HEK293 (cell line): ENCODE measurements at regions not wholly inside any gene's neighbourhood (a gene's known extent, or its start where the extent isn't known, plus 50 kb on each side); places are given as distances from the start of the nearest gene placed in this dataset.

Experiments used
- CTCF ChIA-PET: fragments of 350-600 bp; formaldehyde crosslinking; extraction: SDS; loops from one replicate; lab custom pipeline; 2021; ENCODE audit warnings: antibody characterized with exemption; lab: Yijun Ruan, JAX
- POLR2A ChIA-PET: fragments of 300-600 bp; formaldehyde crosslinking; extraction: SDS; loops from one replicate; lab custom pipeline; 2020; ENCODE audit warnings: antibody characterized with exemption, inconsistent platforms; lab: Yijun Ruan, JAX
- H3K27ac ChIP-seq: fragments of 200-500 bp; sonication (Bioruptor generic); 2 replicates; pipeline ENCODE4 v1.5.1; 2014; ENCODE audit warnings: low read depth, low read length, control low read depth, inconsistent platforms; ENCODE audit errors: extremely low read depth
- H3K36me3 ChIP-seq, 2 experiments: fragments of 200-500 bp in 1 of 2; sonication (Bioruptor generic) in 1 of 2; 1 replicate in 1 of 2; 2 replicates in 1 of 2; pipeline ENCODE4 v1.5.1; 2014 to 2017; ENCODE audit warnings: inconsistent platforms in 2 of 2, low read length in 2 of 2; ENCODE audit not compliant: control insufficient read depth in 2 of 2, insufficient read depth in 1 of 2
- H3K4me1 ChIP-seq: fragments of 200-500 bp; sonication (Bioruptor generic); 2 replicates; pipeline ENCODE4 v1.5.1; 2014; ENCODE audit warnings: mild to moderate bottlenecking, low read length, inconsistent platforms; ENCODE audit not compliant: control insufficient read depth, insufficient read depth
- H3K4me3 ChIP-seq: 2 replicates; pipeline ENCODE4 v1.5.1; 2011; ENCODE audit warnings: low read depth, mild to moderate bottlenecking, control low read depth, low read length, moderate library complexity
- H3K9me3 ChIP-seq: fragments of 200-500 bp; sonication (Bioruptor generic); 2 replicates; pipeline ENCODE4 v1.5.1; 2014; ENCODE audit warnings: low read depth, low read length, inconsistent platforms; ENCODE audit not compliant: control insufficient read depth, insufficient read depth
- BCL11A ChIP-seq: fragments of 450-650 bp; formaldehyde crosslinking; IDR thresholded peaks from 2 replicates; pipeline ENCODE4 v1.5.1; 2016; ENCODE audit warnings: low read depth, missing biosample characterization, missing genetic modification characterization
- IKZF3 ChIP-seq: fragments of 450-650 bp; IDR thresholded peaks from 2 replicates; pipeline ENCODE4 v1.5.0; 2018; ENCODE audit warnings: missing biosample characterization, mild to moderate bottlenecking, missing genetic modification characterization, moderate library complexity
- PRDM1 ChIP-seq: fragments of 450-650 bp; formaldehyde crosslinking; IDR thresholded peaks from 2 replicates; pipeline ENCODE4; 2016; ENCODE audit warnings: missing biosample characterization, missing genetic modification characterization
- SETDB1 ChIP-seq: IDR thresholded peaks from one replicate; pipeline ENCODE4 v1.6.1; 2017; ENCODE audit warnings: mild to moderate bottlenecking, low read length, moderate library complexity, mixed read lengths; ENCODE audit not compliant: insufficient read length
- SP2 ChIP-seq: fragments of 450-650 bp; formaldehyde crosslinking; IDR thresholded peaks from 2 replicates; pipeline ENCODE4 v1.5.1; 2016; ENCODE audit warnings: missing biosample characterization, missing genetic modification characterization
- YY1 ChIP-seq: fragments of 450-650 bp; formaldehyde crosslinking; IDR thresholded peaks from 2 replicates; pipeline ENCODE4 v1.5.1; 2018; ENCODE audit warnings: missing biosample characterization, missing genetic modification characterization
- YY2 ChIP-seq: fragments of 450-650 bp; formaldehyde crosslinking; IDR thresholded peaks from 2 replicates; pipeline ENCODE4 v1.5.1; 2016; ENCODE audit warnings: missing biosample characterization, missing genetic modification characterization
- ZBTB20 ChIP-seq: fragments of 450-650 bp; formaldehyde crosslinking; IDR thresholded peaks from 2 replicates; pipeline ENCODE4 v1.5.1; 2016; ENCODE audit warnings: missing biosample characterization, missing genetic modification characterization
- ZBTB8A ChIP-seq: fragments of 450-650 bp; formaldehyde crosslinking; IDR thresholded peaks from 2 replicates; pipeline ENCODE4 v1.5.1; 2016; ENCODE audit warnings: missing biosample characterization, missing genetic modification characterization
- ZFP3 ChIP-seq: fragments of 450-650 bp; formaldehyde crosslinking; IDR thresholded peaks from 2 replicates; pipeline ENCODE4 v1.5.1; 2016; ENCODE audit warnings: low read depth, missing biosample characterization, missing genetic modification characterization
- ZFP41 ChIP-seq: fragments of 450-650 bp; formaldehyde crosslinking; IDR thresholded peaks from 2 replicates; pipeline ENCODE4 v1.5.1; 2016; ENCODE audit warnings: missing biosample characterization, missing genetic modification characterization, borderline replicate concordance
- ZNF140 ChIP-seq: fragments of 450-650 bp; formaldehyde crosslinking; IDR thresholded peaks from 2 replicates; pipeline ENCODE4 v1.5.1; 2016; ENCODE audit warnings: missing biosample characterization, missing genetic modification characterization
- ZNF23 ChIP-seq: fragments of 450-650 bp; formaldehyde crosslinking; IDR thresholded peaks from 2 replicates; pipeline ENCODE4 v1.5.1; 2016; ENCODE audit warnings: missing biosample characterization, missing genetic modification characterization, borderline replicate concordance
- ZNF24 ChIP-seq: fragments of 450-650 bp; formaldehyde crosslinking; IDR thresholded peaks from 2 replicates; pipeline ENCODE4 v1.5.1; 2016; ENCODE audit warnings: missing biosample characterization, missing genetic modification characterization
- ZNF354C ChIP-seq: fragments of 450-650 bp; formaldehyde crosslinking; IDR thresholded peaks from 2 replicates; pipeline ENCODE4 v1.5.1; 2016; ENCODE audit warnings: missing biosample characterization, missing genetic modification characterization, low read depth, borderline replicate concordance
- ZNF391 ChIP-seq: fragments of 450-650 bp; formaldehyde crosslinking; IDR thresholded peaks from 2 replicates; pipeline ENCODE4 v1.5.1; 2016; ENCODE audit warnings: low read depth, missing biosample characterization, missing genetic modification characterization, borderline replicate concordance
- ZNF423 ChIP-seq: fragments of 450-650 bp; formaldehyde crosslinking; IDR thresholded peaks from 2 replicates; pipeline ENCODE4 v1.5.1; 2016; ENCODE audit warnings: missing biosample characterization, missing genetic modification characterization
- ZNF521 ChIP-seq: fragments of 450-650 bp; formaldehyde crosslinking; IDR thresholded peaks from 2 replicates; pipeline ENCODE4 v1.5.1; 2017; ENCODE audit warnings: missing biosample characterization, mild to moderate bottlenecking, missing genetic modification characterization
- ZNF571 ChIP-seq: fragments of 450-650 bp; formaldehyde crosslinking; IDR thresholded peaks from 2 replicates; pipeline ENCODE4 v1.5.0; 2017; ENCODE audit warnings: missing biosample characterization, missing genetic modification characterization
- ZNF654 ChIP-seq: fragments of 450-650 bp; formaldehyde crosslinking; IDR thresholded peaks from 2 replicates; pipeline ENCODE4 v1.5.1; 2016; ENCODE audit warnings: low read depth, missing biosample characterization, missing genetic modification characterization
- ZNF776 ChIP-seq: fragments of 450-650 bp; formaldehyde crosslinking; IDR thresholded peaks from 2 replicates; pipeline ENCODE4 v1.5.0; 2017; ENCODE audit warnings: missing biosample characterization, missing genetic modification characterization, borderline replicate concordance
- TF ChIP-seq, protein P1 (sequence below): fragments of 450-650 bp; formaldehyde crosslinking; IDR thresholded peaks from 2 replicates; pipeline ENCODE4 v1.5.1; 2016; ENCODE audit warnings: missing biosample characterization, missing genetic modification characterization
- TF ChIP-seq, protein P2 (sequence below): fragments of 450-650 bp; formaldehyde crosslinking; IDR thresholded peaks from 2 replicates; pipeline ENCODE4 v1.5.1; 2016; ENCODE audit warnings: missing biosample characterization, missing genetic modification characterization

DNA sequence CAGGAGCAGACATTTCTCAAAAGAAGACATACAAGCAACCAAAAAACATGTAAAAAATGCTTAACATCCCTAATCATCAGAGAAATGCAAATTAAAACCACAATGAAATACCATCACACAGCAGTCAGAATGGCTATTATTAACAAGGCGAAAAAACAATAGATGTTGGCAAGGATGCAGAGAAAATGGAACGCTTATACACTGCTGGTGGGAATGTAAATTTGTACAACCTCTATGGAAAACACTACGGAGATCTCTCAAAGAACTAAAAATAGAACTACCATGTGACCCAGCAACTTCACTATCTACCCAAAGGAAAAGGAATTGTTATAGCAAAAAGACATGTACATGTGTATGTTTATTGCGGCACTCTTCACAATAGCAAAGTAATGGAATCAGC is 71.5 kb downstream of the PPP4R3C start:
- ChIA-PET POLR2A (no interaction called here), CTCF (interaction anchor here (0.6 kb wide), 1 partner anchor 45 kb away, joined by 3 read pairs; no protein-coding TSS in a partner anchor)
- Histone ChIP-seq H3K27ac (no peak overlapping the region), H3K4me3 (no peak overlapping the region), H3K36me3 (no peaks in the 10 kb centered on the region), H3K9me3 (no peaks in the 10 kb centered on the region), H3K4me1 (no peaks in the 10 kb centered on the region)
- no peak for TF ChIP-seq ZFP41 (tag by site-specific recombination)

DNA sequence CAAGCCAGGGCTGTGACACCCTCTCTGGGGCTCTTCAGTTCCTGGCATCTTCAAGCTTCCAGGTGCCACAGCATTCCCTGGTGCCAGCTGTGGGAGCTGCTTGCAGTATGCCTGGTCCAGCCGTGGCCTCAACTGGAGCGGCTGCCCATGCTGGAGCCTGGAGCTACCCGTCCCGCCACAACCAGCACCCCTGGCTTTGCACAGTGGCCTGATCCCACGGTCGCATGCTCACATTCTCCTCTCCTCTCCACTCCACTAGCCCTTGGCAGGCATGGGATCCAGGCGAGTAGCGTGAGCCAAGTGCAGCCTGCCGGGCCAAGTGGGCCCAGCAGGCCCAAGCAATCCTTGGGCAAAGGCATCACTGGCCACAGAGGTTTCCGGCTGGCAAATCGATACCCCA is 81.7 kb downstream of the PPP4R3C start:
- no peaks in the 10 kb centered on the region for H3K4me1 ChIP-seq
- no peaks in the 10 kb centered on the region for H3K36me3 ChIP-seq
- H3K27ac ChIP-seq = no peak overlapping the region
- TF ChIP-seq SETDB1 (no peak), ZNF23 (tag by site-specific recombination) (no peak), YY1 (no peak), ZNF571 (tag by site-specific recombination) (no peak), ZNF776 (tag by site-specific recombination) (no peak), ZBTB20 (tag by site-specific recombination) (no peak), SP2 (tag by site-specific recombination) (no peak), ZNF654 (tag by site-specific recombination) (no peak), ZNF140 (tag by site-specific recombination) (no peak), ZNF423 (tag by site-specific recombination) (no peak), BCL11A (tag by site-specific recombination) (no peak), ZNF391 (tag by site-specific recombination) (no peak), YY2 (tag by site-specific recombination) (no peak)
- TF ChIP-seq, protein P1, sequence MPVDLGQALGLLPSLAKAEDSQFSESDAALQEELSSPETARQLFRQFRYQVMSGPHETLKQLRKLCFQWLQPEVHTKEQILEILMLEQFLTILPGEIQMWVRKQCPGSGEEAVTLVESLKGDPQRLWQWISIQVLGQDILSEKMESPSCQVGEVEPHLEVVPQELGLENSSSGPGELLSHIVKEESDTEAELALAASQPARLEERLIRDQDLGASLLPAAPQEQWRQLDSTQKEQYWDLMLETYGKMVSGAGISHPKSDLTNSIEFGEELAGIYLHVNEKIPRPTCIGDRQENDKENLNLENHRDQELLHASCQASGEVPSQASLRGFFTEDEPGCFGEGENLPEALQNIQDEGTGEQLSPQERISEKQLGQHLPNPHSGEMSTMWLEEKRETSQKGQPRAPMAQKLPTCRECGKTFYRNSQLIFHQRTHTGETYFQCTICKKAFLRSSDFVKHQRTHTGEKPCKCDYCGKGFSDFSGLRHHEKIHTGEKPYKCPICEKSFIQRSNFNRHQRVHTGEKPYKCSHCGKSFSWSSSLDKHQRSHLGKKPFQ = no peak
- no peaks in the 10 kb centered on the region for H3K9me3 ChIP-seq
- ChIA-PET POLR2A (no interaction called here), CTCF (no interaction called here)
- no peak overlapping the region for H3K4me3 ChIP-seq

DNA sequence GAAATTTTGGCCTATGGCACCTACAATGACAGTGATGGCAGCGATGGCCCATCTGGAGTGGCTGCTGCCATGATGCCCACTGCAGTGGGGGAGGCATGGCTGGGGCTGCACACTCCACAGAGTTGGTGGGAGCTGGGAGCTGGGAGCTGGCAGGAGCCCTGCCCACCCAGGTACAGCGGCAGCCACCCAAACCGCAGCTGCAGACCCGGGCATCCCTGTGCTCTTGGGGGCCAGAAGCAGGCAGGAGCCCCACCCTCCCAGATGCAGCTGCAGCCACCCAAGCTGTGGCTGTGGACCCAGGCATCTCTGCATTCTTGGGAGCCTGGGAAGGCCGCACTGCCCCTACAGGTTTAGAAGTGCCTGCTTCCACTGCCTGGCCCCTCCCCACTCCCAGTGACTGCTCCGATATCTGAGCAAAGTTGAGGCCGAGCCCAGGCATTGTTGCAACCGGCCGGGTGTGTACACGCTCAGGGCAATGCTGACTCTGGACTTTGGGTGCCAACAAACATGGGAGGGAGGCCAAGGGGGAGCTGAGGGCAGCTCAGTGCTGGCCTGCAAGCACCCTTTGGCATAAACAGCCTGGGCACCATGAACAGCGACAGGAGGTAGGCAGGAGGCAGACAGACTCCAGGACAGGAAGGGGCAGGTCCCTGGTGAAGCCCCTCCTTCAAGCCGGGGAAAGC is 82.8 kb downstream of the PPP4R3C start:
- TF ChIP-seq ZNF654 (tag by site-specific recombination) (no peak), ZNF24 (tag by site-specific recombination) (no peak), ZNF521 (tag by site-specific recombination) (no peak), ZFP3 (tag by site-specific recombination) (no peak), ZBTB8A (tag by site-specific recombination) (no peak), IKZF3 (tag by site-specific recombination) (no peak), PRDM1 (tag by site-specific recombination) (no peak), ZNF354C (no peak)
- TF ChIP-seq, protein P2, sequence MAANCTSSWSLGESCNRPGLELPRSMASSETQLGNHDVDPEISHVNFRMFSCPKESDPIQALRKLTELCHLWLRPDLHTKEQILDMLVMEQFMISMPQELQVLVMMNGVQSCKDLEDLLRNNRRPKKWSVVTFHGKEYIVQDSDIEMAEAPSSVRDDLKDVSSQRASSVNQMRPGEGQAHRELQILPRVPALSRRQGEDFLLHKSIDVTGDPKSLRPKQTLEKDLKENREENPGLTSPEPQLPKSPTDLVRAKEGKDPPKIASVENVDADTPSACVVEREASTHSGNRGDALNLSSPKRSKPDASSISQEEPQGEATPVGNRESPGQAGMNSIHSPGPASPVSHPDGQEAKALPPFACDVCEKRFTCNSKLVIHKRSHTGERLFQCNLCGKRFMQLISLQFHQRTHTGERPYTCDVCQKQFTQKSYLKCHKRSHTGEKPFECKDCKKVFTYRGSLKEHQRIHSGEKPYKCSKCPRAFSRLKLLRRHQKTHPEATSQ (tag by site-specific recombination) = no peak
- POLR2A ChIA-PET = no interaction called here
- CTCF ChIA-PET = no interaction called here
- H3K4me1 ChIP-seq = no peaks in the 10 kb centered on the region
- H3K4me3 ChIP-seq = no peak overlapping the region
- H3K9me3 ChIP-seq = no peaks in the 10 kb centered on the region
- H3K36me3 ChIP-seq = no peaks in the 10 kb centered on the region
- no peak overlapping the region for H3K27ac ChIP-seq
